WTC11 (cell line): ENCODE measurements at regions not wholly inside any gene's neighbourhood (a gene's known extent, or its start where the extent isn't known, plus 50 kb on each side); places are given as distances from the start of the nearest gene placed in this dataset.
"Not testable (repeated sequence)": the region's sequence is repeated elsewhere in the genome, so short reads cannot be mapped to it uniquely, and the experiment has no call there.

Source experiments
- ATAC-seq: fragments of 200-7000 bp; cut with Tn5 transposase; 2 replicates; pipeline ENCODE4 v1.10.0; 2021; ENCODE audit warnings: mild to moderate bottlenecking, moderate library complexity
- CTCF ChIA-PET: fragments of 300-600 bp; sonication (Branson Sonifier 250); formaldehyde crosslinking; loops from one replicate; lab custom pipeline; 2021; ENCODE audit warnings: antibody characterized with exemption; lab: Charles Lee
- POLR2A ChIA-PET: fragments of 350-600 bp; sonication (Branson Sonifier 250); formaldehyde crosslinking; loops from one replicate; lab custom pipeline; 2021; ENCODE audit warnings: antibody characterized with exemption; lab: Charles Lee
- DNase-seq: peaks from one replicate; pipeline ENCODE4 v3.0.0; 2021; ENCODE audit warnings: low spot score
- H3K27ac Mint-ChIP-seq: 2 replicates; pipeline ENCODE4 v1.8.0; 2021; ENCODE audit warnings: mixed read lengths
- H3K27me3 Mint-ChIP-seq: 2 replicates; pipeline ENCODE4 v1.8.0; 2021; ENCODE audit warnings: low read depth, mild to moderate bottlenecking, moderate library complexity, mixed read lengths
- H3K36me3 Mint-ChIP-seq: 2 replicates; pipeline ENCODE4 v1.8.0; 2021; ENCODE audit warnings: mixed read lengths
- H3K4me1 Mint-ChIP-seq: 2 replicates; pipeline ENCODE4 v1.8.0; 2022; ENCODE audit warnings: mixed read lengths
- H3K4me3 Mint-ChIP-seq: 2 replicates; pipeline ENCODE4 v1.8.0; 2021; ENCODE audit warnings: mild to moderate bottlenecking, moderate library complexity, mixed read lengths
- H3K9me3 Mint-ChIP-seq: 2 replicates; pipeline ENCODE4 v1.8.0; 2021; ENCODE audit warnings: mixed read lengths
- ELF4 ChIP-seq: sonication (generic); formaldehyde crosslinking; IDR thresholded peaks from 2 replicates; pipeline ENCODE4 v1.8.1; 2022; ENCODE audit warnings: low read depth, mild to moderate bottlenecking, moderate library complexity, missing genetic modification reagents
- MLX ChIP-seq: sonication (generic); formaldehyde crosslinking; IDR thresholded peaks from 2 replicates; pipeline ENCODE4 v1.8.1; 2023; ENCODE audit warnings: mild to moderate bottlenecking, missing genetic modification reagents, moderate library complexity
- TF ChIP-seq, protein P1 (sequence below): sonication (generic); formaldehyde crosslinking; conservative IDR thresholded peaks from 2 replicates; pipeline ENCODE4 v1.8.1; 2022; ENCODE audit warnings: mild to moderate bottlenecking, missing genetic modification reagents

- Mint-ChIP-seq H3K9me3 (peaks cover 13% of the 10 kb centered on the region), H3K27me3 (no peaks in the 10 kb centered on the region; the same call in 1 of the 2 replicates), H3K36me3 (peaks cover 6% of the 10 kb centered on the region; the same call in 1 of the 2 replicates), H3K27ac (peak overlapping the region; percentile 18; the same call in 1 of the 2 replicates), H3K4me1 (peaks cover 27% of the 10 kb centered on the region), H3K4me3 (peak overlapping the region; percentile 24; the same call in 1 of the 2 replicates)
- TF ChIP-seq ELF4 (no peak), MLX (no peak)
- TF ChIP-seq, protein P1, sequence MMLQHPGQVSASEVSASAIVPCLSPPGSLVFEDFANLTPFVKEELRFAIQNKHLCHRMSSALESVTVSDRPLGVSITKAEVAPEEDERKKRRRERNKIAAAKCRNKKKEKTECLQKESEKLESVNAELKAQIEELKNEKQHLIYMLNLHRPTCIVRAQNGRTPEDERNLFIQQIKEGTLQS (CRISPR knock-in tag): no peak
- ATAC-seq: no peak
- POLR2A ChIA-PET: no interaction called here
- no peak for DNase-seq
- CTCF ChIA-PET: no interaction called here
Measured at GRCh38 chr7:43058271-43059066, 54.0 kb upstream of the HECW1 start.

DNA sequence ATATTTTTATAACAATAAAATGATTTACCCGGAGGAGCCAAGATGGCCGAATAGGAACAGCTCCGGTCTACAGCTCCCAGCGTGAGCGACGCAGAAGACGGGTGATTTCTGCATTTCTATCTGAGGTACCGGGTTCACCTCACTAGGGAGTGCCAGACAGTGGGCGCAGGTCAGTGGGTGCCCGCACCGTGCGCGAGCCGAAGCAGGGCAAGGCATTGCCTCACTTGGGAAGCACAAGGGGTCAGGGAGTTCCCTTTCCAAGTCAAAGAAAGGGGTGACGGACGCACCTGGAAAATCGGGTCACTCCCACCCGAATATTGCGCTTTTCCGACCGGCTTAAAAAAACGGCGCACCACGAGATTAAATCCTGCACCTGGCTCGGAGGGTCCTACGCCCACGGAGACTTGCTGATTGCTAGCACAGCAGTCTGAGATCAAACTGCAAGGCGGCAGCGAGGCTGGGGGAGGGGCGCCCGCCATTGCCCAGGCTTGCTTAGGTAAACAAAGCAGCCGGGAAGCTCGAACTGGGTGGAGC is 53.3 kb upstream of the HECW1 start:
- peaks cover 13% of the 10 kb centered on the region for H3K9me3 Mint-ChIP-seq
- H3K4me1 Mint-ChIP-seq: peaks cover 23% of the 10 kb centered on the region
- peak overlapping the region; percentile 89 for H3K27ac Mint-ChIP-seq
- ATAC-seq, CTCF ChIA-PET, H3K36me3 Mint-ChIP-seq, POLR2A ChIA-PET, DNase-seq, H3K27me3 Mint-ChIP-seq: not testable (repeated sequence)
- H3K4me3 Mint-ChIP-seq: peak overlapping the region; percentile 68
